SK-N-SH (cell line): ENCODE measurements at regions not wholly inside any gene's neighbourhood (a gene's known extent, or its start where the extent isn't known, plus 50 kb on each side); places are given as distances from the start of the nearest gene placed in this dataset.

Experiments used
- CTCF ChIA-PET: fragments of 300-600, 350-600 bp; formaldehyde crosslinking; extraction: SDS; loops from one replicate; lab custom pipeline; 2021; lab: Yijun Ruan, JAX
- POLR2A ChIA-PET: fragments of 350-600 bp; sonication (Branson Sonifier 250); formaldehyde crosslinking; extraction: SDS; loops from one replicate; lab custom pipeline; 2020; ENCODE audit warnings: antibody characterized with exemption, inconsistent platforms; lab: Yijun Ruan, JAX
- DNase-seq: peaks from one replicate; pipeline ENCODE4 v3.0.0; 2012
- H2AFZ ChIP-seq: fragments of 200-600 bp; sonication (generic); 2 replicates; pipeline ENCODE4 v1.8.1; 2016; ENCODE audit warnings: antibody characterized with exemption, mild to moderate bottlenecking, low read depth
- H3F3A ChIP-seq: fragments of 200-600 bp; sonication (generic); replicated peaks from 2 replicates; pipeline ENCODE3; 2016; ENCODE audit warnings: antibody characterized with exemption, mild to moderate bottlenecking; ENCODE audit not compliant: insufficient read depth
- H3K27ac ChIP-seq, 2 experiments: fragments of 200-500 bp in 1 of 2; fragments of 200-600 bp in 1 of 2; sonication (Bioruptor generic) in 1 of 2; sonication (generic), shearing (Covaris generic) in 1 of 2; 2 replicates each; pipeline versions ENCODE4 v1.5.1 to v1.6.1; 2014 to 2016; ENCODE audit warnings: low read depth in 2 of 2, inconsistent platforms in 1 of 2, low read length in 1 of 2, mild to moderate bottlenecking in 1 of 2, mixed read lengths in 1 of 2
- H3K27me3 ChIP-seq: fragments of 200-600 bp; sonication (generic), shearing (Covaris generic); 2 replicates; pipeline ENCODE4 v1.6.1; 2016; ENCODE audit warnings: mixed run types; ENCODE audit not compliant: insufficient read depth
- H3K36me3 ChIP-seq, 2 experiments: fragments of 200-500 bp in 1 of 2; fragments of 200-600 bp in 1 of 2; sonication (Bioruptor generic) in 1 of 2; sonication (generic) in 1 of 2; replicated peaks in 1 of 2; 2 replicates each; pipeline versions ENCODE3 to v1.5.1; 2014 to 2016; ENCODE audit warnings: low read length in 1 of 2, mild to moderate bottlenecking in 1 of 2; ENCODE audit not compliant: insufficient read depth in 2 of 2, control insufficient read depth in 1 of 2
- H3K4me1 ChIP-seq, 2 experiments: fragments of 200-500 bp in 1 of 2; fragments of 200-600 bp in 1 of 2; sonication (Bioruptor generic) in 1 of 2; sonication (generic), shearing (Covaris generic) in 1 of 2; 2 replicates each; pipeline versions ENCODE4 v1.5.1 to v1.6.1; 2014 to 2016; ENCODE audit warnings: low read depth in 1 of 2, low read length in 1 of 2, mixed run types in 1 of 2; ENCODE audit not compliant: insufficient read depth in 2 of 2, control insufficient read depth in 1 of 2
- H3K4me2 ChIP-seq: fragments of 200-600 bp; sonication (generic), shearing (Covaris generic); 2 replicates; pipeline ENCODE4 v1.6.1; 2017; ENCODE audit warnings: mixed run types
- H3K4me3 ChIP-seq, 2 experiments: fragments of 200-500 bp in 1 of 2; fragments of 200-600 bp in 1 of 2; sonication (Bioruptor generic) in 1 of 2; sonication (generic), shearing (Covaris generic) in 1 of 2; 2 replicates each; pipeline versions ENCODE4 v1.5.1 to v1.8.1; 2014 to 2016; ENCODE audit warnings: low read depth in 2 of 2, inconsistent platforms in 1 of 2, low read length in 1 of 2, mild to moderate bottlenecking in 1 of 2, mixed read lengths in 1 of 2, moderate library complexity in 1 of 2
- H3K79me2 ChIP-seq: fragments of 200-600 bp; sonication (generic); 2 replicates; pipeline ENCODE4 v1.8.1; 2017; ENCODE audit warnings: mild to moderate bottlenecking; ENCODE audit not compliant: insufficient read depth
- H3K9ac ChIP-seq: fragments of 200-600 bp; sonication (generic); 2 replicates; pipeline ENCODE4 v1.6.1; 2017; ENCODE audit warnings: mixed run types
- H3K9me2 ChIP-seq: fragments of 200-600 bp; sonication (generic); 2 replicates; pipeline ENCODE4 v1.6.1; 2017; ENCODE audit warnings: mixed run types
- H3K9me3 ChIP-seq: fragments of 200-600 bp; sonication (generic); 2 replicates; pipeline ENCODE4 v1.6.1; 2017; ENCODE audit warnings: mixed run types, mild to moderate bottlenecking, moderate library complexity
- H4K20me1 ChIP-seq: fragments of 200-600 bp; sonication (generic); 2 replicates; pipeline ENCODE4 v1.6.1; 2017; ENCODE audit warnings: mild to moderate bottlenecking, mixed run types; ENCODE audit not compliant: insufficient read depth
- EP300 ChIP-seq, 2 experiments: IDR thresholded peaks; 2 replicates each; pipeline versions ENCODE4 v1.4.0 to v1.6.1; 2012; ENCODE audit warnings: borderline replicate concordance in 1 of 2, low read depth in 1 of 2, low read length in 1 of 2
- EZH2phosphoT487 ChIP-seq: fragments of 200-600 bp; sonication (generic); IDR thresholded peaks from 2 replicates; pipeline ENCODE4 v1.6.1; 2017; ENCODE audit warnings: low read depth, mixed run types, mild to moderate bottlenecking, antibody characterized with exemption, moderate library complexity, borderline replicate concordance
- FOSL2 ChIP-seq: IDR thresholded peaks from 2 replicates; pipeline ENCODE4 v1.4.0; 2012; ENCODE audit warnings: low read depth, mild to moderate bottlenecking, moderate library complexity, borderline replicate concordance
- FOXM1 ChIP-seq: IDR thresholded peaks from 2 replicates; pipeline ENCODE4 v1.4.0; 2012; ENCODE audit warnings: low read depth, mild to moderate bottlenecking
- GABPA ChIP-seq: IDR thresholded peaks from 2 replicates; pipeline ENCODE4 v1.4.0; 2012; ENCODE audit warnings: low read depth, mild to moderate bottlenecking
- JUND ChIP-seq: IDR thresholded peaks from 2 replicates; pipeline ENCODE4 v1.4.0; 2012
- NFIC ChIP-seq: IDR thresholded peaks from 2 replicates; pipeline ENCODE4 v1.4.0; 2012; ENCODE audit warnings: borderline replicate concordance
- RCOR1 ChIP-seq: fragments of 150-350 bp; IDR thresholded peaks from 2 replicates; pipeline ENCODE4 v1.6.1; 2017; ENCODE audit warnings: antibody characterized with exemption, low read length
- RFX5 ChIP-seq: IDR thresholded peaks from 2 replicates; pipeline ENCODE4 v1.6.1; 2012; ENCODE audit warnings: mild to moderate bottlenecking, improper control_type of control experiment, low read length
- RXRA ChIP-seq: IDR thresholded peaks from 2 replicates; pipeline ENCODE4 v1.4.0; 2012; ENCODE audit warnings: low read depth, mild to moderate bottlenecking, borderline replicate concordance
- SMC3 ChIP-seq: IDR thresholded peaks from 2 replicates; pipeline ENCODE4 v1.6.1; 2012; ENCODE audit warnings: low read depth, low read length, improper control_type of control experiment
- TAF1 ChIP-seq: IDR thresholded peaks from 2 replicates; pipeline ENCODE4 v1.6.1; 2012; ENCODE audit warnings: low read depth, mild to moderate bottlenecking, low read length, moderate library complexity, borderline replicate concordance
- TCF12 ChIP-seq: IDR thresholded peaks from 2 replicates; pipeline ENCODE4 v1.4.0; 2012
- TEAD4 ChIP-seq: IDR thresholded peaks from 2 replicates; pipeline ENCODE4 v1.4.0; 2012; ENCODE audit warnings: mild to moderate bottlenecking, borderline replicate concordance; ENCODE audit not compliant: insufficient read depth
- WGBS: methylation state at CpG from one replicate; pipeline ENCODE4 v1.1.6; 2017; ENCODE audit warnings: low lambda C conversion rate; 5-methylcytosine and 5-hydroxymethylcytosine counted together
- TF ChIP-seq, protein P1 (sequence below): IDR thresholded peaks from 2 replicates; pipeline ENCODE4; 2012
- TF ChIP-seq, protein P2 (sequence below): IDR thresholded peaks from 2 replicates; pipeline ENCODE4 v1.4.0; 2012; ENCODE audit warnings: low read depth, borderline replicate concordance
- TF ChIP-seq, protein P3 (sequence below): IDR thresholded peaks from 2 replicates; pipeline ENCODE4 v1.4.0; 2012; ENCODE audit warnings: low read depth
- TF ChIP-seq, protein P4 (sequence below): IDR thresholded peaks from 2 replicates; pipeline ENCODE4 v1.4.0; 2012; ENCODE audit warnings: low read depth, borderline replicate concordance

DNA sequence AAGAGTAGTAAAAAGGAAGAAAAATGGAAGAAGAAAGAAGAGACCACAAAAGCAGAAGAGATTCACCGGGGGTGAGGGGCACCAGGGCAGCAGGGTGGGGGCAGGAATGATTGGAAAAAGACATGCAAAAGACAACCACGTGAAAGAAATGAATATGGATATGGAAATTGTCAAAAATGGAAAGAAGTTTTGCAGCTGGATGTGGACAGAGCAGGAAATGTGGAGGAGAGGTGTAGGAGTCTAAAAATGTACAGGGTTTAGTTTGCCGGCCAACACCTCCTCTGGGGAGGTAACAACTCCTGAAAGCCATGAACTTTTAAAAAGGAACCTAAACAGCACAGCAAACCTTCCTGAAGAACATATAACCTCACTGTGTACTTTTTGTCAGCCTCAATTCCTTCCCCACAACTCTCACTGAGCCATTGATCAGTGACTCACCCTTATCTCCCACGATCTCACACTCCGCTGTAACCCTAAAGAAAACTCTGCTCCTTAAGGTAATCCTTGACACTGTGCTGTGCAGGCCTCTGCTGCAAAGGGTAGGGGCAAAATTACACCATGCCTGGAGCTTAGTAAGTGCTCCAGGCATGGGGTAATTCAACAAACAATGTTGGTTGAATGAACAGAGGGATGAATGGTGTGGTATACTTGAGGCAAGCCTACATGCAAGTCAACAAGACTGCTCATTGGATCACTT is 100.2 kb upstream of the BOC start:
- no peak overlapping the region for H3K9ac ChIP-seq
- H3K4me1 ChIP-seq = no peaks in the 10 kb centered on the region
- H3K27ac ChIP-seq = no peak overlapping the region
- no peak overlapping the region for H3K4me3 ChIP-seq
- 61% methylated on average over 5 of the region's 5 CpGs for WGBS
- no peaks in the 10 kb centered on the region for H3K9me2 ChIP-seq
- H3K36me3 ChIP-seq = no peaks in the 10 kb centered on the region
- no peak overlapping the region for H2AFZ ChIP-seq
- no peaks in the 10 kb centered on the region for H3K79me2 ChIP-seq
- H3K9me3 ChIP-seq = no peaks in the 10 kb centered on the region
- H3K27me3 ChIP-seq = no peaks in the 10 kb centered on the region
- no peaks in the 10 kb centered on the region for H3F3A ChIP-seq
- DNase-seq = no peak
- no peak overlapping the region for H3K4me2 ChIP-seq
- H4K20me1 ChIP-seq = no peaks in the 10 kb centered on the region
- TF ChIP-seq JUND (peak; percentile 82), FOSL2 (peak; percentile 74; the same call in 1 of the 2 replicates), NFIC (0 out of 2 replicates have a peak, but pooled peaks have one; percentile 27), SMC3 (no peak), RFX5 (no peak), EP300 (IDR thresholded peaks at IDR 0.05; ENCODE audit: borderline replicate concordance in 1 of 2, low read depth in 1 of 2, low read length in 1 of 2) (peak in 1 of 2 experiments; percentile 27; a peak in 1 of 4 replicates), RXRA (no peak), TCF12 (peak; percentile 61), FOXM1 (no peak)
- TF ChIP-seq, protein P1, sequence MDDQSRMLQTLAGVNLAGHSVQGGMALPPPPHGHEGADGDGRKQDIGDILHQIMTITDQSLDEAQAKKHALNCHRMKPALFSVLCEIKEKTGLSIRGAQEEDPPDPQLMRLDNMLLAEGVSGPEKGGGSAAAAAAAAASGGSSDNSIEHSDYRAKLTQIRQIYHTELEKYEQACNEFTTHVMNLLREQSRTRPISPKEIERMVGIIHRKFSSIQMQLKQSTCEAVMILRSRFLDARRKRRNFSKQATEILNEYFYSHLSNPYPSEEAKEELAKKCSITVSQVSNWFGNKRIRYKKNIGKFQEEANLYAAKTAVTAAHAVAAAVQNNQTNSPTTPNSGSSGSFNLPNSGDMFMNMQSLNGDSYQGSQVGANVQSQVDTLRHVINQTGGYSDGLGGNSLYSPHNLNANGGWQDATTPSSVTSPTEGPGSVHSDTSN = peak; percentile 72
- TF ChIP-seq, protein P2, sequence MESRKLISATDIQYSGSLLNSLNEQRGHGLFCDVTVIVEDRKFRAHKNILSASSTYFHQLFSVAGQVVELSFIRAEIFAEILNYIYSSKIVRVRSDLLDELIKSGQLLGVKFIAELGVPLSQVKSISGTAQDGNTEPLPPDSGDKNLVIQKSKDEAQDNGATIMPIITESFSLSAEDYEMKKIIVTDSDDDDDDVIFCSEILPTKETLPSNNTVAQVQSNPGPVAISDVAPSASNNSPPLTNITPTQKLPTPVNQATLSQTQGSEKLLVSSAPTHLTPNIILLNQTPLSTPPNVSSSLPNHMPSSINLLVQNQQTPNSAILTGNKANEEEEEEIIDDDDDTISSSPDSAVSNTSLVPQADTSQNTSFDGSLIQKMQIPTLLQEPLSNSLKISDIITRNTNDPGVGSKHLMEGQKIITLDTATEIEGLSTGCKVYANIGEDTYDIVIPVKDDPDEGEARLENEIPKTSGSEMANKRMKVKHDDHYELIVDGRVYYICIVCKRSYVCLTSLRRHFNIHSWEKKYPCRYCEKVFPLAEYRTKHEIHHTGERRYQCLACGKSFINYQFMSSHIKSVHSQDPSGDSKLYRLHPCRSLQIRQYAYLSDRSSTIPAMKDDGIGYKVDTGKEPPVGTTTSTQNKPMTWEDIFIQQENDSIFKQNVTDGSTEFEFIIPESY = no peak
- TF ChIP-seq, protein P3, sequence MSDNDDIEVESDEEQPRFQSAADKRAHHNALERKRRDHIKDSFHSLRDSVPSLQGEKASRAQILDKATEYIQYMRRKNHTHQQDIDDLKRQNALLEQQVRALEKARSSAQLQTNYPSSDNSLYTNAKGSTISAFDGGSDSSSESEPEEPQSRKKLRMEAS = no peak
- CTCF ChIA-PET = interaction anchor here (1.0 kb wide), 1 partner anchor 136 kb away, joined by 4 read pairs; no protein-coding TSS in a partner anchor
- POLR2A ChIA-PET = no interaction called here

DNA sequence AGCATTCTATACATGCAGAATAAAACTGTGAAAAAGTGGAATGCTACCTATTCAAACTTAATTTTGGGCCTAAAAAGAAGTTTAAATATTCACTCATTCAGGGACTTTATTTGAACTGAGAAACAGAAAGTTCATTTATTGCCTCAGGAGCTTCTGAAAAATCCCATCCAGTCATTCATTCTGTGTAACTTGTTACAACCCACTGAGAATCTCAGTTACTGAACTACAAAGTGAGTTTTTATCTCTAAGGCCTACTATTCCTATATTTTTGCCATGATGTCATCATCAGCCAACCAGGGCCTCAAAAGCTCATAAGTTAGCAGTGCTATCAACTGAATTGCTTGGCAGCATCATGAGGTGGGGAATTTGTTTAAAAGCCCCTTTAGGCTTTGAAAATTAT is 98.0 kb upstream of the BOC start:
- Histone ChIP-seq H3K79me2 (no peaks in the 10 kb centered on the region), H3K9ac (no peak overlapping the region), H3K9me3 (no peaks in the 10 kb centered on the region), H3K4me3 (no peak overlapping the region), H3K27me3 (no peaks in the 10 kb centered on the region), H3K27ac (no peak overlapping the region), H3K4me1 (peaks cover 0 to 12% of the 10 kb centered on the region in 2 experiments; a peak in 2 of 4 replicates), H2AFZ (no peak overlapping the region), H3K9me2 (no peaks in the 10 kb centered on the region), H4K20me1 (no peaks in the 10 kb centered on the region), H3F3A (peaks cover 13% of the 10 kb centered on the region), H3K4me2 (no peak overlapping the region), H3K36me3 (no peaks in the 10 kb centered on the region)
- no peak for DNase-seq
- ChIA-PET POLR2A (no interaction called here), CTCF (interaction anchor here (1.5 to 2.3 kb wide), 2 partner anchors 9 to 175 kb away, joined by 5 to 7 read pairs; no protein-coding TSS in a partner anchor)
- TF ChIP-seq EZH2phosphoT487 (no peak), RFX5 (no peak), TAF1 (no peak), TEAD4 (no peak), RCOR1 (no peak), GABPA (no peak), RXRA (no peak)
- TF ChIP-seq, protein P3 = no peak
- TF ChIP-seq, protein P2 = no peak
- TF ChIP-seq, protein P4, sequence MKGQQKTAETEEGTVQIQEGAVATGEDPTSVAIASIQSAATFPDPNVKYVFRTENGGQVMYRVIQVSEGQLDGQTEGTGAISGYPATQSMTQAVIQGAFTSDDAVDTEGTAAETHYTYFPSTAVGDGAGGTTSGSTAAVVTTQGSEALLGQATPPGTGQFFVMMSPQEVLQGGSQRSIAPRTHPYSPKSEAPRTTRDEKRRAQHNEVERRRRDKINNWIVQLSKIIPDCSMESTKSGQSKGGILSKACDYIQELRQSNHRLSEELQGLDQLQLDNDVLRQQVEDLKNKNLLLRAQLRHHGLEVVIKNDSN = no peak
